Panc1 (cell line): ENCODE measurements at regions not wholly inside any gene's neighbourhood (a gene's known extent, or its start where the extent isn't known, plus 50 kb on each side); places are given as distances from the start of the nearest gene placed in this dataset.

ENCODE experiments used
- CTCF ChIP-seq: fragments of 450-650 bp; IDR thresholded peaks from 2 replicates; pipeline ENCODE4 v1.5.1; 2017; ENCODE audit warnings: mild to moderate bottlenecking
- POLR2AphosphoS5 ChIP-seq: IDR thresholded peaks from 2 replicates; pipeline ENCODE4 v1.6.1; 2012; ENCODE audit warnings: mild to moderate bottlenecking, low read depth, low read length, moderate library complexity
- REST ChIP-seq, 2 experiments: IDR thresholded peaks; 2 replicates each; pipeline ENCODE4 v1.6.1; 2011 to 2012; ENCODE audit warnings: low read depth in 2 of 2, control low read depth in 1 of 2, low read length in 1 of 2, mild to moderate bottlenecking in 1 of 2, moderate library complexity in 1 of 2; ENCODE audit not compliant: insufficient read depth in 1 of 2
- SIN3A ChIP-seq: IDR thresholded peaks from 2 replicates; pipeline ENCODE4 v1.6.1; 2012; ENCODE audit warnings: low read depth, mild to moderate bottlenecking, low read length, moderate library complexity, borderline replicate concordance; ENCODE audit not compliant: insufficient read depth
- TCF7L2 ChIP-seq: IDR thresholded peaks from 2 replicates; pipeline ENCODE4 v1.6.1; 2011; ENCODE audit warnings: mild to moderate bottlenecking, low read depth, low read length, inconsistent platforms

- TF ChIP-seq CTCF, result no peak
- TF ChIP-seq TCF7L2, result no peak
- no peak for TF ChIP-seq POLR2AphosphoS5
- no peak for TF ChIP-seq REST (IDR thresholded peaks at IDR 0.05; ENCODE audit: insufficient read depth in 1 of 2, low read depth in 2 of 2, low read length in 1 of 2)
- TF ChIP-seq SIN3A, result no peak
Observed at GRCh38 chr4:180567080-180567479, 1676.1 kb upstream of the TENM3 start.
